GM12865 (cell line): ENCODE measurements at regions not wholly inside any gene's neighbourhood (a gene's known extent, or its start where the extent isn't known, plus 50 kb on each side); places are given as distances from the start of the nearest gene placed in this dataset.

Source experiments
- DNase-seq: peaks from one replicate; pipeline ENCODE4 v3.0.0; 2010; ENCODE audit warnings: low read depth
- H3K4me3 ChIP-seq: 2 replicates; pipeline ENCODE4 v1.5.1; 2011; ENCODE audit warnings: mild to moderate bottlenecking, low read depth, low read length, control low read depth
- TF ChIP-seq, protein P1 (sequence below): IDR thresholded peaks from 2 replicates; pipeline ENCODE4 v1.5.1; 2011; ENCODE audit warnings: low read length, control low read depth, low read depth, inconsistent platforms; ENCODE audit not compliant: insufficient read depth; ENCODE audit errors: missing control alignments

GRCh38 chr6:82419132-82419581 lies 55.5 kb downstream of the TPBG start:
- H3K4me3 ChIP-seq, result peak overlapping the region; percentile 29
- TF ChIP-seq, protein P1, sequence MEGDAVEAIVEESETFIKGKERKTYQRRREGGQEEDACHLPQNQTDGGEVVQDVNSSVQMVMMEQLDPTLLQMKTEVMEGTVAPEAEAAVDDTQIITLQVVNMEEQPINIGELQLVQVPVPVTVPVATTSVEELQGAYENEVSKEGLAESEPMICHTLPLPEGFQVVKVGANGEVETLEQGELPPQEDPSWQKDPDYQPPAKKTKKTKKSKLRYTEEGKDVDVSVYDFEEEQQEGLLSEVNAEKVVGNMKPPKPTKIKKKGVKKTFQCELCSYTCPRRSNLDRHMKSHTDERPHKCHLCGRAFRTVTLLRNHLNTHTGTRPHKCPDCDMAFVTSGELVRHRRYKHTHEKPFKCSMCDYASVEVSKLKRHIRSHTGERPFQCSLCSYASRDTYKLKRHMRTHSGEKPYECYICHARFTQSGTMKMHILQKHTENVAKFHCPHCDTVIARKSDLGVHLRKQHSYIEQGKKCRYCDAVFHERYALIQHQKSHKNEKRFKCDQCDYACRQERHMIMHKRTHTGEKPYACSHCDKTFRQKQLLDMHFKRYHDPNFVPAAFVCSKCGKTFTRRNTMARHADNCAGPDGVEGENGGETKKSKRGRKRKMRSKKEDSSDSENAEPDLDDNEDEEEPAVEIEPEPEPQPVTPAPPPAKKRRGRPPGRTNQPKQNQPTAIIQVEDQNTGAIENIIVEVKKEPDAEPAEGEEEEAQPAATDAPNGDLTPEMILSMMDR, result no peak
- peak; percentile 87 for DNase-seq

DNA sequence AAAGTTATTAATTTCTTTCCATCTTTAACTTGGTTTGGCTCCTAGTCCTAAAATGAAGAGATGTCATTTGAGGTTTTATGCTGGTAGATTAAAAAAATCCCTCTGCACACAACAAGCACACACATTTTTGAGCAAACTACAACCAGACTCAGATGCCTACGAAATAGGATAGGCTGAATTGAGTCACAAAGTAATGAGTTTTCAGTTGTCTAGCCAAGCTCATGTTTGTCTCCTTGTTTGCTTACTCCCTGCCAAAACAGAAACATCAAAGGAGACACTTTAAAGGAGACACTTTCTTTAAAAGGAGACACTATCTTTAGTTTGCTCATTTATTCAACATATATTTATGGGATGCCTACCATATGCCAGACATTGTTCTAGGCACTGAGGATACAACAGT lies 56.2 kb downstream of the TPBG start:
- TF ChIP-seq, protein P1, result no peak
- no peak overlapping the region for H3K4me3 ChIP-seq
- DNase-seq, result peak; percentile 54

DNA sequence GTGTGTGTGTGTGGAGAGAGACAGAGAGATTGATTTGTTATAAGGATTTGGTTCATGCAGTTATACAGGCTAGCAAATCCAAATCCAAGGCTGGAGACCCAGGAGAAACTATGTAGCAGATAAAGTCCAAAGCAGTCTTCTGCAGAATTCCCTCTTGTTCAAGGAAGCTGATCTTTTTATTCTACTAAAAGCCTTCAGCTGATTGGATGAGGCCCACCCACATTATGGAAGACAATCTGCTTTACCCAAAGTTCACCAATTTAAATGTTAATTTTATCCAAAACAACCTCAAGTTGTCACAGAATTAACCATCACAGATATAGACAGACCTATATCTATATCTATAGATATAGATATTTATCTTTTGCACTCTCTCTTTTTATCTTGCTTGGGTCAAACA lies 67.0 kb downstream of the TPBG start:
- H3K4me3 ChIP-seq, result no peak overlapping the region
- TF ChIP-seq, protein P1, result no peak
- no peak for DNase-seq

DNA sequence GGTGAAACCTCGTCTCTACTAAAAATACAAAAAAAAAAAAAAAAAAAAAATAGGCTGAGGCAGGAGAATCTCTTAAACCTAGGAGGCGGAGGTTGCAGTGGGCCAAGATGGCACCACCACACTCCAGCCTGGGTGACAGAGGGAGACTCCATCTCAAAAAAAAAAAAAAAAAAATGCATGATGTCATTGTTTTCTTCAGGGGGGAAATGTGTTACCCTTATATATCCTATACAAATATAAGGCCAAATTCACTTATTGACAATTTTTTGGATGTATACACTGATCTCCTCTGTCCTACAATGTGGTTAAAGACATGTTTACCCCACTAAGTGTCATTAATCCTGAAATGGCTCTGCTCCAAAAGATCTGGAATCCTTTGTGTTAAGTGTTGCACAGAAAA lies 73.1 kb downstream of the TPBG start:
- DNase-seq, result no peak
- no peak overlapping the region for H3K4me3 ChIP-seq
- TF ChIP-seq, protein P1, result no peak

DNA sequence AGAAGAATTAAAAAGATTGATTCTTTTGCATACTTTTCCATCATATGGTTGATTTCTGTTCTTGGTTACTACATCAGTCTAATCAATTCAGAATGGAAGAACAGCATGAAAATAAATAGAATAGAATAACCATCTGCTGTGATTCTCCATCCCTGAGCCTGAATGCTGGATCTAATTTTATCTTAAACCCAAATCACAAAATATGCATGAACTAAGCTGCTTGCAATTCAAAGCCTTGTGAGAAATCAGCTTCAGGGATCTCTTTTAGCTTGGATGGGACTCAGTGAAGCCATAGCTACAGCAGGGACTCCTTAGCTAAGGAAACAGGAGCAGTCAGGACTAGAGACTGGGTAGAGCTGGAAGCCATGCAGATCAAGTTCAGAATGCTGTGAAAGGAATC lies 74.1 kb downstream of the TPBG start:
- H3K4me3 ChIP-seq, result no peak overlapping the region
- DNase-seq, result no peak
- TF ChIP-seq, protein P1, result no peak

DNA sequence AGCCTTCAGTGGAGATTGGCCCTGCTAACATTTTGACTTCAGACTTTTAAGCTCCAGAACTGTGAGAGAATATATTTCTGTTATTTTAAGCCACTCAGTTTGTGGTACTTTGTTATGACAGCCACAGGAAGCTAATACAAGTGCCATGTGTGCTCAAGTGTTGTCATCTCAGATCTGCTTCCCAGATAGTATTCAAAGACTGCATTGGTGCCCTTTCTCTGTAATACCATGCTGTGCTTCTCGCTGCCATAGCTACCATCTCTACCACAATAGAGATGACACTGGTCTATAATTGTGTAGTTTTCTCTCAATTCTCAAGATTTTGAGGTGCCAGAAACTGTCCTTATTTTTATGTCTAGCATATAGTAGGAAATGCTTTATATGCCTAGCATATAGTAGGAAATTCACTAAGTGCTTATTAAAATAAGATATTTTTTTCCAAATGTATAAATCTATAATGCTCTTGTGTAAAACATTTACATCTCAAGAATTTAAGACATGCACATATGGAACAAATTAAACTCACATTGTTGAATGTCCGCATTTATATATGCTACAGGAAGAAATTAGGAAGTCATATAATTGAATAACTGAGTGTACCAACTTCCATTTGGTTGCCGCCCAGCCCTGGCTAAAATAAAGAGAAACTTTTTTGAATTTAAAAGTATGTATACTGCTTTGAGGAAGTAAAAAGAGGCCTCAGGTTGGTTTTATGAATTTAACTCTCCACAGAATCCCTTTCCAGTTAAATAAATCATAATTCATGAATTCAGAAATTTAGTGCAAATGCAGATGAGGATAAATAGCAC lies 77.6 kb downstream of the TPBG start:
- no peak for DNase-seq
- no peak overlapping the region for H3K4me3 ChIP-seq
- TF ChIP-seq, protein P1, result no peak
